OCI-LY7 (cell line): ENCODE measurements at regions not wholly inside any gene's neighbourhood (a gene's known extent, or its start where the extent isn't known, plus 50 kb on each side); places are given as distances from the start of the nearest gene placed in this dataset.

Experiments
- BruUV-seq: library from RNA; stranded (reverse); fragments of 400-500 nt; replicated peaks from 2 replicates; lab custom pipeline; 2021; lab: Mats Ljungman, UMichigan
- CTCF ChIA-PET: fragments of 300-600 bp; sonication (Branson Sonifier 250); formaldehyde crosslinking; loops from one replicate; lab custom pipeline; 2022; ENCODE audit warnings: antibody characterized with exemption; ENCODE audit not compliant: unreplicated experiment; lab: Charles Lee
- POLR2A ChIA-PET: fragments of 300-600 bp; sonication (Branson Sonifier 250); formaldehyde crosslinking; loops from one replicate; lab custom pipeline; 2022; ENCODE audit warnings: antibody characterized with exemption; lab: Charles Lee
- DNase-seq: peaks from one replicate; pipeline ENCODE4 v3.0.0-alpha.2; 2015; ENCODE audit warnings: low spot score
- H2AFZ ChIP-seq: fragments of 200-600 bp; sonication (generic), shearing (Covaris generic); 2 replicates; pipeline ENCODE4 v1.6.1; 2014; ENCODE audit warnings: mild to moderate bottlenecking, antibody characterized with exemption, low read length, moderate library complexity
- H3K27ac ChIP-seq: fragments of 200-600 bp; sonication (generic); 2 replicates; pipeline ENCODE4 v1.5.1; 2014; ENCODE audit warnings: mixed run types, low read depth, mild to moderate bottlenecking, moderate library complexity, low read length, inconsistent platforms; ENCODE audit not compliant: poor library complexity, severe bottlenecking
- H3K36me3 ChIP-seq: fragments of 200-600 bp; sonication (generic); 2 replicates; pipeline ENCODE4 v1.6.1; 2014; ENCODE audit warnings: mild to moderate bottlenecking, antibody characterized with exemption, low read length, moderate library complexity, mixed read lengths; ENCODE audit not compliant: insufficient read depth
- H3K4me1 ChIP-seq: fragments of 200-600 bp; sonication (generic); 2 replicates; pipeline ENCODE4 v1.5.1; 2014; ENCODE audit warnings: mild to moderate bottlenecking, low read length; ENCODE audit not compliant: insufficient read depth, poor library complexity, severe bottlenecking
- H3K4me2 ChIP-seq: fragments of 200-600 bp; sonication (generic); 2 replicates; pipeline ENCODE4 v1.6.1; 2014; ENCODE audit warnings: mild to moderate bottlenecking, low read length
- H3K4me3 ChIP-seq: fragments of 200-600 bp; sonication (generic); 2 replicates; pipeline ENCODE4 v1.5.1; 2014; ENCODE audit warnings: mild to moderate bottlenecking, low read depth, low read length; ENCODE audit not compliant: poor library complexity, severe bottlenecking
- H3K79me2 ChIP-seq: fragments of 200-600 bp; sonication (generic); 2 replicates; pipeline ENCODE4 v1.6.1; 2016; ENCODE audit warnings: low read depth, mild to moderate bottlenecking, low read length, moderate library complexity, mixed read lengths; ENCODE audit not compliant: insufficient read depth
- H3K9me2 ChIP-seq: fragments of 200-600 bp; sonication (generic); 2 replicates; pipeline ENCODE4 v1.6.1; 2016; ENCODE audit warnings: mild to moderate bottlenecking, low read length, mixed read lengths; ENCODE audit not compliant: insufficient read depth
- H3K9me3 ChIP-seq: fragments of 200-600 bp; sonication (generic); 2 replicates; pipeline ENCODE4 v1.6.1; 2014; ENCODE audit warnings: mild to moderate bottlenecking, mixed run types, low read length, mixed read lengths
- H4K20me1 ChIP-seq: fragments of 200-600 bp; sonication (generic); 2 replicates; pipeline ENCODE4 v1.6.1; 2014; ENCODE audit warnings: mild to moderate bottlenecking, antibody characterized with exemption, low read length, moderate library complexity, mixed read lengths; ENCODE audit not compliant: insufficient read depth
- EZH2phosphoT487 ChIP-seq: fragments of 200-600 bp; sonication (generic); IDR thresholded peaks from 2 replicates; pipeline ENCODE4 v1.6.1; 2018; ENCODE audit warnings: low read depth, borderline replicate concordance, mild to moderate bottlenecking, mixed run types, antibody characterized with exemption, low read length, moderate library complexity, mixed read lengths
- intact Hi-C: fragments of 100-400 bp; cut with micrococcal nuclease; formaldehyde crosslinking; loops from one replicate; pipeline ENCODE4 v1.10.0; 2022; ENCODE audit not compliant: unreplicated experiment
- TF ChIP-seq, protein P1 (sequence below): fragments of 200-600 bp; sonication (generic); conservative IDR thresholded peaks from 2 replicates; pipeline ENCODE4 v1.5.1; 2014; ENCODE audit warnings: mild to moderate bottlenecking, antibody characterized with exemption, low read length, moderate library complexity, mixed read lengths

DNA sequence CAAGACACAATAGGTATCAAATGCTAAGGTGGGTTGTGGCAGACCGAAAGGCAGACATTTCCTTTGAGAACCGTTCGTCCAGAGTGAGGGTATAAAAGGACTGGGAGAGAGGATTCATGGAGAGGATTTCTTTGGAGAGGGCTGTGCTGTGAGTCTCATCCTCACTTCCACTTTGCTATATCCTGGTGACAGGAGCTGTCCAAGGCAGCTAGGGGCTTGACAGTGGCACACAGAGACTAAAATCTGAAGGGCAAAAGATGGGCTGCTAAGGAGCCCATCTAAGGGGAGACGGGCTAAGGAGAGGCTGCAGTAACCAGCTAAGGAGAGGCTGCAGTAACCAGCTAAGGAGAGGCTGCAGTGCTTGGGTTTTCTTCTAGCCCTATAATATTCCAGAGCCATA, 214.0 kb upstream of the ADRA1B start:
- CTCF ChIA-PET: no interaction called here
- no peak for DNase-seq
- Histone ChIP-seq H3K4me2 (no peak overlapping the region), H3K4me1 (no peaks in the 10 kb centered on the region), H3K9me3 (no peaks in the 10 kb centered on the region), H2AFZ (no peak overlapping the region), H3K79me2 (no peaks in the 10 kb centered on the region), H3K4me3 (no peak overlapping the region), H4K20me1 (no peaks in the 10 kb centered on the region), H3K27ac (no peak overlapping the region), H3K9me2 (no peaks in the 10 kb centered on the region), H3K36me3 (no peaks in the 10 kb centered on the region)
- TF ChIP-seq, protein P1, sequence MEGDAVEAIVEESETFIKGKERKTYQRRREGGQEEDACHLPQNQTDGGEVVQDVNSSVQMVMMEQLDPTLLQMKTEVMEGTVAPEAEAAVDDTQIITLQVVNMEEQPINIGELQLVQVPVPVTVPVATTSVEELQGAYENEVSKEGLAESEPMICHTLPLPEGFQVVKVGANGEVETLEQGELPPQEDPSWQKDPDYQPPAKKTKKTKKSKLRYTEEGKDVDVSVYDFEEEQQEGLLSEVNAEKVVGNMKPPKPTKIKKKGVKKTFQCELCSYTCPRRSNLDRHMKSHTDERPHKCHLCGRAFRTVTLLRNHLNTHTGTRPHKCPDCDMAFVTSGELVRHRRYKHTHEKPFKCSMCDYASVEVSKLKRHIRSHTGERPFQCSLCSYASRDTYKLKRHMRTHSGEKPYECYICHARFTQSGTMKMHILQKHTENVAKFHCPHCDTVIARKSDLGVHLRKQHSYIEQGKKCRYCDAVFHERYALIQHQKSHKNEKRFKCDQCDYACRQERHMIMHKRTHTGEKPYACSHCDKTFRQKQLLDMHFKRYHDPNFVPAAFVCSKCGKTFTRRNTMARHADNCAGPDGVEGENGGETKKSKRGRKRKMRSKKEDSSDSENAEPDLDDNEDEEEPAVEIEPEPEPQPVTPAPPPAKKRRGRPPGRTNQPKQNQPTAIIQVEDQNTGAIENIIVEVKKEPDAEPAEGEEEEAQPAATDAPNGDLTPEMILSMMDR: no peak
- TF ChIP-seq EZH2phosphoT487: no peak
- intact Hi-C loops: no loop called here
- POLR2A ChIA-PET: no interaction called here
- BruUV-seq: no TSS peak

DNA sequence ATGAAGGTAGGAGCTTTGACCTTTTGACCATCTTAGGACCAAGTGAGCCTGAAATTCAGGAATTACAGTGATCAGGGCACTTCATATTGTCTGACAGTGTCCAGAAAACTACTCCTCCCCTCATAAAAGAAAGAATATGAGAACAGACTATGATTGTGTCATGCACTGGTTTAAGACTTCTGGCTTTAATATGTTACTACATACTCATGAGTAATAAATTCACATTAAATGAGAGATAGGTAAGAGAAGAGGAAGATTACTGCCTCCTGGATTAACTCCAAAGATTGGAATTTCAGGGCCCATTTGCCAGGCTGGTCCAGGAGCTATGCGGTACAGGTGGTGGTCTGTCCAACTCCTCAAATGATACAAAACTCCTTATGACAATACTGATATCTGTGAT, 213.5 kb upstream of the ADRA1B start:
- intact Hi-C loops: no loop called here
- TF ChIP-seq, protein P1: no peak
- no peak for TF ChIP-seq EZH2phosphoT487
- H4K20me1 ChIP-seq: no peaks in the 10 kb centered on the region
- no peak overlapping the region for H3K4me2 ChIP-seq
- ChIA-PET CTCF (no interaction called here), POLR2A (no interaction called here)
- no peaks in the 10 kb centered on the region for H3K9me2 ChIP-seq
- no peaks in the 10 kb centered on the region for H3K4me1 ChIP-seq
- H3K27ac ChIP-seq: no peak overlapping the region
- no peak overlapping the region for H3K4me3 ChIP-seq
- no peak overlapping the region for H2AFZ ChIP-seq
- no peaks in the 10 kb centered on the region for H3K9me3 ChIP-seq
- BruUV-seq: no TSS peak
- no peaks in the 10 kb centered on the region for H3K36me3 ChIP-seq
- no peaks in the 10 kb centered on the region for H3K79me2 ChIP-seq
- no peak for DNase-seq

DNA sequence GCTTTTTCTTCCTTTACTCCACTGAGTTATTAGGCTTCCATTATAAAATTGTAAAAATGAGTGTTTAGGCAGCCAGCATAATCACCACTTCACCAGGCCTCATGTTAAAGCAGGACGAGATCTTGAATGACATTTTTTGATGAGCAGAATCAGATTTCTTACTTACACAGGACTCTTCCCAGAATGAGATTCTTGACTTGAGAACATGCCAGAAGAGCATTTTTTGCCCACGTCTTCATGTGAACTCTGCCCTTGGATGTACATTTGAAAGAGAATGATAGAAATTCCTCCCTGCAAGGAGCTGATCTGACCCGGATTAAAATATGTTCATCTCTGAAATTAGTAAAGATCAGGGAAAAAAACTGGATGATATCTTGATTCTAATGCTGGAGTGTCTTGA, 212.1 kb upstream of the ADRA1B start:
- no peaks in the 10 kb centered on the region for H3K4me1 ChIP-seq
- H3K36me3 ChIP-seq: no peaks in the 10 kb centered on the region
- no peaks in the 10 kb centered on the region for H3K9me3 ChIP-seq
- intact Hi-C loops: no loop called here
- H3K9me2 ChIP-seq: no peaks in the 10 kb centered on the region
- no peak overlapping the region for H3K4me3 ChIP-seq
- no peak for TF ChIP-seq EZH2phosphoT487
- TF ChIP-seq, protein P1: no peak
- no peaks in the 10 kb centered on the region for H4K20me1 ChIP-seq
- DNase-seq: no peak
- no peak overlapping the region for H3K27ac ChIP-seq
- H3K79me2 ChIP-seq: no peaks in the 10 kb centered on the region
- no peak overlapping the region for H3K4me2 ChIP-seq
- POLR2A ChIA-PET: no interaction called here
- CTCF ChIA-PET: no interaction called here
- no TSS peak for BruUV-seq
- no peak overlapping the region for H2AFZ ChIP-seq
